HEK293 (cell line): ENCODE measurements at regions not wholly inside any gene's neighbourhood (a gene's known extent, or its start where the extent isn't known, plus 50 kb on each side); places are given as distances from the start of the nearest gene placed in this dataset.

Experiments
- CTCF ChIA-PET: fragments of 350-600 bp; formaldehyde crosslinking; extraction: SDS; loops from one replicate; lab custom pipeline; 2021; ENCODE audit warnings: antibody characterized with exemption; lab: Yijun Ruan, JAX
- POLR2A ChIA-PET: fragments of 300-600 bp; formaldehyde crosslinking; extraction: SDS; loops from one replicate; lab custom pipeline; 2020; ENCODE audit warnings: antibody characterized with exemption, inconsistent platforms; lab: Yijun Ruan, JAX
- H3K27ac ChIP-seq: fragments of 200-500 bp; sonication (Bioruptor generic); 2 replicates; pipeline ENCODE4 v1.5.1; 2014; ENCODE audit warnings: low read depth, low read length, control low read depth, inconsistent platforms; ENCODE audit errors: extremely low read depth
- H3K36me3 ChIP-seq, 2 experiments: fragments of 200-500 bp in 1 of 2; sonication (Bioruptor generic) in 1 of 2; 1 replicate in 1 of 2; 2 replicates in 1 of 2; pipeline ENCODE4 v1.5.1; 2014 to 2017; ENCODE audit warnings: inconsistent platforms in 2 of 2, low read length in 2 of 2; ENCODE audit not compliant: control insufficient read depth in 2 of 2, insufficient read depth in 1 of 2
- H3K4me1 ChIP-seq: fragments of 200-500 bp; sonication (Bioruptor generic); 2 replicates; pipeline ENCODE4 v1.5.1; 2014; ENCODE audit warnings: mild to moderate bottlenecking, low read length, inconsistent platforms; ENCODE audit not compliant: control insufficient read depth, insufficient read depth
- H3K4me3 ChIP-seq: 2 replicates; pipeline ENCODE4 v1.5.1; 2011; ENCODE audit warnings: low read depth, mild to moderate bottlenecking, control low read depth, low read length, moderate library complexity
- H3K9me3 ChIP-seq: fragments of 200-500 bp; sonication (Bioruptor generic); 2 replicates; pipeline ENCODE4 v1.5.1; 2014; ENCODE audit warnings: low read depth, low read length, inconsistent platforms; ENCODE audit not compliant: control insufficient read depth, insufficient read depth
- EGR2 ChIP-seq: fragments of 450-650 bp; formaldehyde crosslinking; IDR thresholded peaks from 2 replicates; pipeline ENCODE4 v1.5.1; 2016; ENCODE audit warnings: low read depth, missing biosample characterization, missing genetic modification characterization
- KLF8 ChIP-seq: fragments of 450-650 bp; formaldehyde crosslinking; IDR thresholded peaks from 2 replicates; pipeline ENCODE4 v1.5.1; 2016; ENCODE audit warnings: missing biosample characterization, missing genetic modification characterization
- OSR2 ChIP-seq: fragments of 450-650 bp; formaldehyde crosslinking; IDR thresholded peaks from 2 replicates; pipeline ENCODE4 v1.5.1; 2016; ENCODE audit warnings: missing biosample characterization, missing genetic modification characterization
- TSHZ1 ChIP-seq: fragments of 450-650 bp; formaldehyde crosslinking; IDR thresholded peaks from 2 replicates; pipeline ENCODE4 v1.5.1; 2016; ENCODE audit warnings: missing biosample characterization, missing genetic modification characterization, borderline replicate concordance
- ZBTB44 ChIP-seq: fragments of 450-650 bp; IDR thresholded peaks from 2 replicates; pipeline ENCODE4 v1.5.1; 2018; ENCODE audit warnings: missing biosample characterization, mild to moderate bottlenecking, missing genetic modification characterization
- ZNF175 ChIP-seq: fragments of 450-650 bp; formaldehyde crosslinking; IDR thresholded peaks from 2 replicates; pipeline ENCODE4 v1.5.1; 2016; ENCODE audit warnings: missing biosample characterization, missing genetic modification characterization
- ZNF280D ChIP-seq: fragments of 450-650 bp; formaldehyde crosslinking; IDR thresholded peaks from 2 replicates; pipeline ENCODE4 v1.5.1; 2016; ENCODE audit warnings: missing biosample characterization, missing genetic modification characterization
- ZNF510 ChIP-seq: fragments of 450-650 bp; formaldehyde crosslinking; IDR thresholded peaks from 2 replicates; pipeline ENCODE4 v1.5.1; 2018; ENCODE audit warnings: mild to moderate bottlenecking, missing genetic modification characterization, missing biosample characterization; ENCODE audit not compliant: insufficient replicate concordance
- ZNF521 ChIP-seq: fragments of 450-650 bp; formaldehyde crosslinking; IDR thresholded peaks from 2 replicates; pipeline ENCODE4 v1.5.1; 2017; ENCODE audit warnings: missing biosample characterization, mild to moderate bottlenecking, missing genetic modification characterization
- ZNF530 ChIP-seq: fragments of 450-650 bp; formaldehyde crosslinking; IDR thresholded peaks from 2 replicates; pipeline ENCODE4 v1.5.1; 2016; ENCODE audit warnings: low read depth, missing biosample characterization, missing genetic modification characterization
- ZNF600 ChIP-seq: fragments of 450-650 bp; formaldehyde crosslinking; IDR thresholded peaks from 2 replicates; pipeline ENCODE4 v1.5.1; 2016; ENCODE audit warnings: missing biosample characterization, missing genetic modification characterization
- ZNF645 ChIP-seq: fragments of 450-650 bp; formaldehyde crosslinking; IDR thresholded peaks from 2 replicates; pipeline ENCODE4; 2016; ENCODE audit warnings: missing biosample characterization, missing genetic modification characterization
- ZNF76 ChIP-seq: fragments of 450-650 bp; formaldehyde crosslinking; IDR thresholded peaks from 2 replicates; pipeline ENCODE4; 2016; ENCODE audit warnings: low read depth, missing biosample characterization, missing genetic modification characterization, borderline replicate concordance
- ZNF837 ChIP-seq: fragments of 450-650 bp; formaldehyde crosslinking; IDR thresholded peaks from 2 replicates; pipeline ENCODE4 v1.5.1; 2016; ENCODE audit warnings: missing biosample characterization, missing genetic modification characterization
- ZSCAN5A ChIP-seq: fragments of 450-650 bp; formaldehyde crosslinking; IDR thresholded peaks from 2 replicates; pipeline ENCODE4 v1.5.1; 2016; ENCODE audit warnings: missing biosample characterization, missing genetic modification characterization
- TF ChIP-seq, protein P1 (sequence below): fragments of 450-650 bp; IDR thresholded peaks from 2 replicates; pipeline ENCODE4 v1.5.1; 2018; ENCODE audit warnings: missing biosample characterization, missing genetic modification characterization
- TF ChIP-seq, protein P2 (sequence below): fragments of 450-650 bp; formaldehyde crosslinking; IDR thresholded peaks from 2 replicates; pipeline ENCODE4 v1.5.1; 2017; ENCODE audit warnings: missing biosample characterization, missing genetic modification characterization
- TF ChIP-seq, protein P3 (sequence below): fragments of 450-650 bp; formaldehyde crosslinking; IDR thresholded peaks from 2 replicates; pipeline ENCODE4 v1.5.1; 2017; ENCODE audit warnings: missing biosample characterization, missing genetic modification characterization

GRCh38 chr18:47619771-47620448 is 310.5 kb downstream of the SMAD2 start (continued):
- TF ChIP-seq ZNF280D (tag by site-specific recombination) (no peak), ZNF521 (tag by site-specific recombination) (no peak), TSHZ1 (tag by site-specific recombination) (no peak), ZNF645 (tag by site-specific recombination) (no peak), KLF8 (no peak), ZNF837 (tag by site-specific recombination) (no peak), OSR2 (tag by site-specific recombination) (no peak), EGR2 (no peak), ZNF175 (tag by site-specific recombination) (no peak)
- TF ChIP-seq, protein P1, sequence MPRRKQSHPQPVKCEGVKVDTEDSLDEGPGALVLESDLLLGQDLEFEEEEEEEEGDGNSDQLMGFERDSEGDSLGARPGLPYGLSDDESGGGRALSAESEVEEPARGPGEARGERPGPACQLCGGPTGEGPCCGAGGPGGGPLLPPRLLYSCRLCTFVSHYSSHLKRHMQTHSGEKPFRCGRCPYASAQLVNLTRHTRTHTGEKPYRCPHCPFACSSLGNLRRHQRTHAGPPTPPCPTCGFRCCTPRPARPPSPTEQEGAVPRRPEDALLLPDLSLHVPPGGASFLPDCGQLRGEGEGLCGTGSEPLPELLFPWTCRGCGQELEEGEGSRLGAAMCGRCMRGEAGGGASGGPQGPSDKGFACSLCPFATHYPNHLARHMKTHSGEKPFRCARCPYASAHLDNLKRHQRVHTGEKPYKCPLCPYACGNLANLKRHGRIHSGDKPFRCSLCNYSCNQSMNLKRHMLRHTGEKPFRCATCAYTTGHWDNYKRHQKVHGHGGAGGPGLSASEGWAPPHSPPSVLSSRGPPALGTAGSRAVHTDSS (tag by site-specific recombination): no peak
- TF ChIP-seq, protein P2, sequence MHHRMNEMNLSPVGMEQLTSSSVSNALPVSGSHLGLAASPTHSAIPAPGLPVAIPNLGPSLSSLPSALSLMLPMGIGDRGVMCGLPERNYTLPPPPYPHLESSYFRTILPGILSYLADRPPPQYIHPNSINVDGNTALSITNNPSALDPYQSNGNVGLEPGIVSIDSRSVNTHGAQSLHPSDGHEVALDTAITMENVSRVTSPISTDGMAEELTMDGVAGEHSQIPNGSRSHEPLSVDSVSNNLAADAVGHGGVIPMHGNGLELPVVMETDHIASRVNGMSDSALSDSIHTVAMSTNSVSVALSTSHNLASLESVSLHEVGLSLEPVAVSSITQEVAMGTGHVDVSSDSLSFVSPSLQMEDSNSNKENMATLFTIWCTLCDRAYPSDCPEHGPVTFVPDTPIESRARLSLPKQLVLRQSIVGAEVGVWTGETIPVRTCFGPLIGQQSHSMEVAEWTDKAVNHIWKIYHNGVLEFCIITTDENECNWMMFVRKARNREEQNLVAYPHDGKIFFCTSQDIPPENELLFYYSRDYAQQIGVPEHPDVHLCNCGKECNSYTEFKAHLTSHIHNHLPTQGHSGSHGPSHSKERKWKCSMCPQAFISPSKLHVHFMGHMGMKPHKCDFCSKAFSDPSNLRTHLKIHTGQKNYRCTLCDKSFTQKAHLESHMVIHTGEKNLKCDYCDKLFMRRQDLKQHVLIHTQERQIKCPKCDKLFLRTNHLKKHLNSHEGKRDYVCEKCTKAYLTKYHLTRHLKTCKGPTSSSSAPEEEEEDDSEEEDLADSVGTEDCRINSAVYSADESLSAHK (tag by site-specific recombination): no peak

- Histone ChIP-seq H3K27ac (no peak overlapping the region), H3K4me3 (no peak overlapping the region), H3K9me3 (no peaks in the 10 kb centered on the region), H3K36me3 (no peaks in the 10 kb centered on the region), H3K4me1 (no peaks in the 10 kb centered on the region)
- ChIA-PET CTCF (no interaction called here), POLR2A (no interaction called here)
- TF ChIP-seq EGR2 (no peak), ZSCAN5A (no peak), ZNF76 (tag by site-specific recombination) (no peak), ZBTB44 (tag by site-specific recombination) (no peak), ZNF530 (tag by site-specific recombination) (no peak), ZNF600 (tag by site-specific recombination) (no peak), ZNF510 (tag by site-specific recombination) (no peak)
- TF ChIP-seq, protein P3, sequence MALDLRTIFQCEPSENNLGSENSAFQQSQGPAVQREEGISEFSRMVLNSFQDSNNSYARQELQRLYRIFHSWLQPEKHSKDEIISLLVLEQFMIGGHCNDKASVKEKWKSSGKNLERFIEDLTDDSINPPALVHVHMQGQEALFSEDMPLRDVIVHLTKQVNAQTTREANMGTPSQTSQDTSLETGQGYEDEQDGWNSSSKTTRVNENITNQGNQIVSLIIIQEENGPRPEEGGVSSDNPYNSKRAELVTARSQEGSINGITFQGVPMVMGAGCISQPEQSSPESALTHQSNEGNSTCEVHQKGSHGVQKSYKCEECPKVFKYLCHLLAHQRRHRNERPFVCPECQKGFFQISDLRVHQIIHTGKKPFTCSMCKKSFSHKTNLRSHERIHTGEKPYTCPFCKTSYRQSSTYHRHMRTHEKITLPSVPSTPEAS (tag by site-specific recombination): no peak
These were observed 311.7 kb downstream of the SMAD2 start for GRCh38 chr18:47618758-47619157.
